ENCODE measurements at regions not wholly inside any gene's neighbourhood (a gene's known extent, or its start where the extent isn't known, plus 50 kb on each side); places are given as distances from the start of the nearest gene placed in this dataset.

DNA sequence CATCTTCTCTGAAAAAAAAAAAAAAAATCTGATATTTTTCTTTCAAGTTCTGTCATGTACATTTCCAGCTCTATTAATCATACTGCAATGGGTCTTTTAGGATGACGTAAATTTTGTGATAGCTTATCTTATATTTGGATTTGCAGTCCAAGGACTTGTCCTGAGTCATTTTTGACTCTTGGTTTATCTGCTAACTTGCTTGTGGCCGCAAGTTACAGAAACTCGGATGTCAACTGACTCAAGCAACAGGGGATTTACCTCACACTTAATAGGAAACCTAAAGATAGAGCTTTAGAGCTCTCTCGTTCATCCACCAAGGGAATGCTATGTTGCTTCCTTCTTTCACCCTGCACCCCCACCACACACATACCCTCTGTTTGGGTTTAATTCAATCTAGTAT lies 1433.8 kb upstream of the TENM3 start:
- no peak for TF ChIP-seq POLR2A (IDR thresholded peaks at IDR 0.05)
- no peak for TF ChIP-seq CTCF (IDR thresholded peaks at IDR 0.05)
